ENCODE measurements at regions not wholly inside any gene's neighbourhood (a gene's known extent, or its start where the extent isn't known, plus 50 kb on each side); places are given as distances from the start of the nearest gene placed in this dataset.

- Histone ChIP-seq H3K27me3 (ENCODE audit: insufficient read depth, low read length) (0 out of 2 replicates have a peak, but pooled peaks cover 3% of the 10 kb centered on the region), H2AFZ (ENCODE audit: low read length, unreplicated experiment) (no peak overlapping the region), H3K36me3 (ENCODE audit: insufficient read depth, low read length) (no peaks in the 10 kb centered on the region), H3K27ac (ENCODE audit: low read depth, low read length) (no peak overlapping the region), H3K79me2 (ENCODE audit: control insufficient read depth, insufficient read depth, low read length, unreplicated experiment) (no peaks in the 10 kb centered on the region), H3K4me1 (ENCODE audit: control insufficient read depth, insufficient read depth, low read length, unreplicated experiment) (no peaks in the 10 kb centered on the region), H3K4me3 (ENCODE audit: low read depth, low read length) (no peak overlapping the region)
Observed at GRCh38 chr4:108391701-108392455, 223.1 kb upstream of the LEF1 start.

GRCh38 chr4:108385076-108385475, 216.3 kb upstream of the LEF1 start:
- Histone ChIP-seq H3K36me3 (ENCODE audit: insufficient read depth, low read length) (no peaks in the 10 kb centered on the region), H3K4me1 (ENCODE audit: control insufficient read depth, insufficient read depth, low read length, unreplicated experiment) (no peaks in the 10 kb centered on the region), H2AFZ (ENCODE audit: low read length, unreplicated experiment) (no peak overlapping the region), H3K27me3 (ENCODE audit: insufficient read depth, low read length) (no peaks in the 10 kb centered on the region), H3K79me2 (ENCODE audit: control insufficient read depth, insufficient read depth, low read length, unreplicated experiment) (no peaks in the 10 kb centered on the region), H3K4me3 (ENCODE audit: low read depth, low read length) (no peak overlapping the region), H3K27ac (ENCODE audit: low read depth, low read length) (no peak overlapping the region)

- H3K4me3 ChIP-seq (ENCODE audit: low read depth, low read length), result no peak overlapping the region
- no peaks in the 10 kb centered on the region for H3K27me3 ChIP-seq (ENCODE audit: insufficient read depth, low read length)
- H2AFZ ChIP-seq (ENCODE audit: low read length, unreplicated experiment), result no peak overlapping the region
- H3K27ac ChIP-seq (ENCODE audit: low read depth, low read length), result no peak overlapping the region
- H3K4me1 ChIP-seq (ENCODE audit: control insufficient read depth, insufficient read depth, low read length, unreplicated experiment), result no peaks in the 10 kb centered on the region
- no peaks in the 10 kb centered on the region for H3K79me2 ChIP-seq (ENCODE audit: control insufficient read depth, insufficient read depth, low read length, unreplicated experiment)
- H3K36me3 ChIP-seq (ENCODE audit: insufficient read depth, low read length), result no peaks in the 10 kb centered on the region
Observed at GRCh38 chr4:108384544-108384943, 215.8 kb upstream of the LEF1 start.

GRCh38 chr4:108383157-108383556, 214.4 kb upstream of the LEF1 start:
- Histone ChIP-seq H3K79me2 (ENCODE audit: control insufficient read depth, insufficient read depth, low read length, unreplicated experiment) (no peaks in the 10 kb centered on the region), H3K27me3 (ENCODE audit: insufficient read depth, low read length) (0 out of 2 replicates have a peak, but pooled peaks cover 6% of the 10 kb centered on the region), H3K36me3 (ENCODE audit: insufficient read depth, low read length) (no peaks in the 10 kb centered on the region), H2AFZ (ENCODE audit: low read length, unreplicated experiment) (no peak overlapping the region), H3K4me1 (ENCODE audit: control insufficient read depth, insufficient read depth, low read length, unreplicated experiment) (no peaks in the 10 kb centered on the region), H3K27ac (ENCODE audit: low read depth, low read length) (no peak overlapping the region), H3K4me3 (ENCODE audit: low read depth, low read length) (no peak overlapping the region)

- no peak overlapping the region for H3K27ac ChIP-seq (ENCODE audit: low read depth, low read length)
- no peak overlapping the region for H3K4me3 ChIP-seq (ENCODE audit: low read depth, low read length)
- no peak overlapping the region for H2AFZ ChIP-seq (ENCODE audit: low read length, unreplicated experiment)
- H3K36me3 ChIP-seq (ENCODE audit: insufficient read depth, low read length), result no peaks in the 10 kb centered on the region
- H3K27me3 ChIP-seq (ENCODE audit: insufficient read depth, low read length), result 0 out of 2 replicates have a peak, but pooled peaks cover 6% of the 10 kb centered on the region
- H3K79me2 ChIP-seq (ENCODE audit: control insufficient read depth, insufficient read depth, low read length, unreplicated experiment), result no peaks in the 10 kb centered on the region
- H3K4me1 ChIP-seq (ENCODE audit: control insufficient read depth, insufficient read depth, low read length, unreplicated experiment), result no peaks in the 10 kb centered on the region
Observed at GRCh38 chr4:108382751-108383150, 214.0 kb upstream of the LEF1 start.

- H3K27ac ChIP-seq (ENCODE audit: low read depth, low read length), result no peak overlapping the region
- no peaks in the 10 kb centered on the region for H3K36me3 ChIP-seq (ENCODE audit: insufficient read depth, low read length)
- no peaks in the 10 kb centered on the region for H3K79me2 ChIP-seq (ENCODE audit: control insufficient read depth, insufficient read depth, low read length, unreplicated experiment)
- no peak overlapping the region for H3K4me3 ChIP-seq (ENCODE audit: low read depth, low read length)
- H3K4me1 ChIP-seq (ENCODE audit: control insufficient read depth, insufficient read depth, low read length, unreplicated experiment), result no peaks in the 10 kb centered on the region
- H3K27me3 ChIP-seq (ENCODE audit: insufficient read depth, low read length), result peaks cover 9% of the 10 kb centered on the region; the same call in 1 of the 2 replicates
- H2AFZ ChIP-seq (ENCODE audit: low read length, unreplicated experiment), result no peak overlapping the region
Observed at GRCh38 chr4:108378164-108378563, 209.4 kb upstream of the LEF1 start.

GRCh38 chr4:108377021-108377420, 208.3 kb upstream of the LEF1 start:
- Histone ChIP-seq H3K4me1 (ENCODE audit: control insufficient read depth, insufficient read depth, low read length, unreplicated experiment) (no peaks in the 10 kb centered on the region), H3K36me3 (ENCODE audit: insufficient read depth, low read length) (no peaks in the 10 kb centered on the region), H2AFZ (ENCODE audit: low read length, unreplicated experiment) (no peak overlapping the region), H3K27me3 (ENCODE audit: insufficient read depth, low read length) (peaks cover 18% of the 10 kb centered on the region), H3K27ac (ENCODE audit: low read depth, low read length) (no peak overlapping the region), H3K79me2 (ENCODE audit: control insufficient read depth, insufficient read depth, low read length, unreplicated experiment) (no peaks in the 10 kb centered on the region), H3K4me3 (ENCODE audit: low read depth, low read length) (no peak overlapping the region)

- Histone ChIP-seq H3K27me3 (ENCODE audit: insufficient read depth, low read length) (peaks cover 33% of the 10 kb centered on the region), H3K4me1 (ENCODE audit: control insufficient read depth, insufficient read depth, low read length, unreplicated experiment) (no peaks in the 10 kb centered on the region), H3K36me3 (ENCODE audit: insufficient read depth, low read length) (no peaks in the 10 kb centered on the region), H3K79me2 (ENCODE audit: control insufficient read depth, insufficient read depth, low read length, unreplicated experiment) (no peaks in the 10 kb centered on the region), H3K27ac (ENCODE audit: low read depth, low read length) (no peak overlapping the region), H2AFZ (ENCODE audit: low read length, unreplicated experiment) (no peak overlapping the region), H3K4me3 (ENCODE audit: low read depth, low read length) (no peak overlapping the region)
Observed at GRCh38 chr4:108375434-108375833, 206.7 kb upstream of the LEF1 start.

GRCh38 chr4:108372681-108373080, 203.9 kb upstream of the LEF1 start:
- no peaks in the 10 kb centered on the region for H3K79me2 ChIP-seq (ENCODE audit: control insufficient read depth, insufficient read depth, low read length, unreplicated experiment)
- no peak overlapping the region for H2AFZ ChIP-seq (ENCODE audit: low read length, unreplicated experiment)
- peaks cover 39% of the 10 kb centered on the region for H3K27me3 ChIP-seq (ENCODE audit: insufficient read depth, low read length)
- H3K4me3 ChIP-seq (ENCODE audit: low read depth, low read length), result no peak overlapping the region
- no peaks in the 10 kb centered on the region for H3K4me1 ChIP-seq (ENCODE audit: control insufficient read depth, insufficient read depth, low read length, unreplicated experiment)
- no peak overlapping the region for H3K27ac ChIP-seq (ENCODE audit: low read depth, low read length)
- no peaks in the 10 kb centered on the region for H3K36me3 ChIP-seq (ENCODE audit: insufficient read depth, low read length)

GRCh38 chr4:108371282-108371681, 202.6 kb upstream of the LEF1 start:
- peaks cover 39% of the 10 kb centered on the region for H3K27me3 ChIP-seq (ENCODE audit: insufficient read depth, low read length)
- H3K27ac ChIP-seq (ENCODE audit: low read depth, low read length), result no peak overlapping the region
- H3K79me2 ChIP-seq (ENCODE audit: control insufficient read depth, insufficient read depth, low read length, unreplicated experiment), result no peaks in the 10 kb centered on the region
- H3K4me3 ChIP-seq (ENCODE audit: low read depth, low read length), result no peak overlapping the region
- no peak overlapping the region for H2AFZ ChIP-seq (ENCODE audit: low read length, unreplicated experiment)
- H3K4me1 ChIP-seq (ENCODE audit: control insufficient read depth, insufficient read depth, low read length, unreplicated experiment), result no peaks in the 10 kb centered on the region
- no peaks in the 10 kb centered on the region for H3K36me3 ChIP-seq (ENCODE audit: insufficient read depth, low read length)

All from ACC112 (cell line).